ENCODE measurements at regions not wholly inside any gene's neighbourhood (a gene's known extent, or its start where the extent isn't known, plus 50 kb on each side); places are given as distances from the start of the nearest gene placed in this dataset.

- in situ Hi-C loops (cut with HindIII; ENCODE audit: low pct_unique_long_range_greater_than_20kb, low sequenced_read_pairs): no loop called here
- DNase-seq (ENCODE audit: low read depth): no peak
Observed at GRCh38 chr10:105387971-105388370, 746.9 kb downstream of the SORCS3 start.

GRCh38 chr10:105383978-105384377, 742.9 kb downstream of the SORCS3 start:
- no peak for DNase-seq (ENCODE audit: low read depth)
- in situ Hi-C loops (cut with HindIII; ENCODE audit: low pct_unique_long_range_greater_than_20kb, low sequenced_read_pairs): no loop called here

GRCh38 chr10:105370692-105371091, 729.6 kb downstream of the SORCS3 start:
- no peak for DNase-seq (ENCODE audit: low read depth)
- in situ Hi-C loops (cut with HindIII; ENCODE audit: low pct_unique_long_range_greater_than_20kb, low sequenced_read_pairs): no loop called here

- in situ Hi-C loops (cut with HindIII; ENCODE audit: low pct_unique_long_range_greater_than_20kb, low sequenced_read_pairs): no loop called here
Observed at GRCh38 chr10:105359708-105360107, 718.6 kb downstream of the SORCS3 start.

GRCh38 chr10:105358911-105359310, 717.8 kb downstream of the SORCS3 start:
- in situ Hi-C loops (cut with HindIII; ENCODE audit: low pct_unique_long_range_greater_than_20kb, low sequenced_read_pairs): no loop called here
- DNase-seq (ENCODE audit: low read depth): peak; percentile 38

More at GRCh38 chr10:105359708-105360107, 718.6 kb downstream of the SORCS3 start:
- DNase-seq (ENCODE audit: low read depth): no peak

GRCh38 chr10:105356626-105357025, 715.5 kb downstream of the SORCS3 start:
- no peak for DNase-seq (ENCODE audit: low read depth)
- in situ Hi-C loops (cut with HindIII; ENCODE audit: low pct_unique_long_range_greater_than_20kb, low sequenced_read_pairs): no loop called here

GRCh38 chr10:105354010-105354409, 712.9 kb downstream of the SORCS3 start:
- in situ Hi-C loops (cut with HindIII; ENCODE audit: low pct_unique_long_range_greater_than_20kb, low sequenced_read_pairs): no loop called here
- no peak for DNase-seq (ENCODE audit: low read depth)

- in situ Hi-C loops (cut with HindIII; ENCODE audit: low pct_unique_long_range_greater_than_20kb, low sequenced_read_pairs): no loop called here
- no peak for DNase-seq (ENCODE audit: low read depth)
Observed at GRCh38 chr10:105352827-105353226, 711.7 kb downstream of the SORCS3 start.

GRCh38 chr10:105352281-105352680, 711.2 kb downstream of the SORCS3 start:
- no peak for DNase-seq (ENCODE audit: low read depth)
- in situ Hi-C loops (cut with HindIII; ENCODE audit: low pct_unique_long_range_greater_than_20kb, low sequenced_read_pairs): no loop called here

GRCh38 chr10:105351187-105351586, 710.1 kb downstream of the SORCS3 start:
- DNase-seq (ENCODE audit: low read depth): no peak
- in situ Hi-C loops (cut with HindIII; ENCODE audit: low pct_unique_long_range_greater_than_20kb, low sequenced_read_pairs): no loop called here

GRCh38 chr10:105347487-105347886, 706.4 kb downstream of the SORCS3 start:
- no peak for DNase-seq (ENCODE audit: low read depth)
- in situ Hi-C loops (cut with HindIII; ENCODE audit: low pct_unique_long_range_greater_than_20kb, low sequenced_read_pairs): no loop called here

- no peak for DNase-seq (ENCODE audit: low read depth)
- in situ Hi-C loops (cut with HindIII; ENCODE audit: low pct_unique_long_range_greater_than_20kb, low sequenced_read_pairs): no loop called here
Observed at GRCh38 chr10:105342606-105343005, 701.5 kb downstream of the SORCS3 start.

GRCh38 chr10:105339669-105340068, 698.6 kb downstream of the SORCS3 start:
- no peak for DNase-seq (ENCODE audit: low read depth)
- in situ Hi-C loops (cut with HindIII; ENCODE audit: low pct_unique_long_range_greater_than_20kb, low sequenced_read_pairs): no loop called here

- in situ Hi-C loops (cut with HindIII; ENCODE audit: low pct_unique_long_range_greater_than_20kb, low sequenced_read_pairs): no loop called here
- no peak for DNase-seq (ENCODE audit: low read depth)
Observed at GRCh38 chr10:105328503-105329133, 687.5 kb downstream of the SORCS3 start.

Data from Caki2 (cell line).